ENCODE measurements at regions not wholly inside any gene's neighbourhood (a gene's known extent, or its start where the extent isn't known, plus 50 kb on each side); places are given as distances from the start of the nearest gene placed in this dataset.
"Not testable (repeated sequence)": the region's sequence is repeated elsewhere in the genome, so short reads cannot be mapped to it uniquely, and the experiment has no call there.

DNA sequence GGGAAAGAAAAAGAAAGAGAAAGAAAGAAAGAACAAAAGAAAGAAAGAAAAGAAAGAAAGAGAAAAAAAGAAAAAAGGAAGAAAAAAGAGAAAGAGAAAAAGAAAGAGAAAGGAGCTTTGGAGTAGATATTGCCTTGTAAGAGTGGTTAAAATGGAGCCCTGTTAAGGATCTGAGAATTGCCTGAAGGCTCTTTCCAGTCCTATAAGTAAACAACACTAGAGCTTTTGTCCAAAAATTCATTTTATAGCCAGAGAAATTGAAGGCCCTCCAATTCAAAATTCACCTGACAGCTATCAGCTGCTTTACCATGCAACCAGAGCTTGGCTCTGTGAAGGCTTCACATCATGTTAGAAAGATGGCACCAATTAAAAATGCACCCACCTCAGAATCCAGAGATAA is 102.1 kb upstream of the FRMD4B start:
- ChIA-PET POLR2A (no interaction called here), CTCF (interaction anchor here (1.1 kb wide), 1 partner anchor 11 kb away, joined by 4 read pairs; no protein-coding TSS in a partner anchor)
- TF ChIP-seq, protein P1, sequence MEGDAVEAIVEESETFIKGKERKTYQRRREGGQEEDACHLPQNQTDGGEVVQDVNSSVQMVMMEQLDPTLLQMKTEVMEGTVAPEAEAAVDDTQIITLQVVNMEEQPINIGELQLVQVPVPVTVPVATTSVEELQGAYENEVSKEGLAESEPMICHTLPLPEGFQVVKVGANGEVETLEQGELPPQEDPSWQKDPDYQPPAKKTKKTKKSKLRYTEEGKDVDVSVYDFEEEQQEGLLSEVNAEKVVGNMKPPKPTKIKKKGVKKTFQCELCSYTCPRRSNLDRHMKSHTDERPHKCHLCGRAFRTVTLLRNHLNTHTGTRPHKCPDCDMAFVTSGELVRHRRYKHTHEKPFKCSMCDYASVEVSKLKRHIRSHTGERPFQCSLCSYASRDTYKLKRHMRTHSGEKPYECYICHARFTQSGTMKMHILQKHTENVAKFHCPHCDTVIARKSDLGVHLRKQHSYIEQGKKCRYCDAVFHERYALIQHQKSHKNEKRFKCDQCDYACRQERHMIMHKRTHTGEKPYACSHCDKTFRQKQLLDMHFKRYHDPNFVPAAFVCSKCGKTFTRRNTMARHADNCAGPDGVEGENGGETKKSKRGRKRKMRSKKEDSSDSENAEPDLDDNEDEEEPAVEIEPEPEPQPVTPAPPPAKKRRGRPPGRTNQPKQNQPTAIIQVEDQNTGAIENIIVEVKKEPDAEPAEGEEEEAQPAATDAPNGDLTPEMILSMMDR (IDR thresholded peaks at IDR 0.05; ENCODE audit: low read depth, low read length): no peak
- no peak for DNase-seq (ENCODE audit: low read depth, low spot score)
- H3K27me3 ChIP-seq (ENCODE audit: control insufficient read depth, insufficient read depth, low read length): no peaks in the 10 kb centered on the region
- no peak overlapping the region for H3K27ac ChIP-seq (ENCODE audit: low read depth, low read length)
- H3K9me3 ChIP-seq (ENCODE audit: control insufficient read depth, insufficient read depth, low read length): no peaks in the 10 kb centered on the region; the same call in 1 of the 2 replicates
- H3K4me3 ChIP-seq (ENCODE audit: low read depth, low read length): no peak overlapping the region

DNA sequence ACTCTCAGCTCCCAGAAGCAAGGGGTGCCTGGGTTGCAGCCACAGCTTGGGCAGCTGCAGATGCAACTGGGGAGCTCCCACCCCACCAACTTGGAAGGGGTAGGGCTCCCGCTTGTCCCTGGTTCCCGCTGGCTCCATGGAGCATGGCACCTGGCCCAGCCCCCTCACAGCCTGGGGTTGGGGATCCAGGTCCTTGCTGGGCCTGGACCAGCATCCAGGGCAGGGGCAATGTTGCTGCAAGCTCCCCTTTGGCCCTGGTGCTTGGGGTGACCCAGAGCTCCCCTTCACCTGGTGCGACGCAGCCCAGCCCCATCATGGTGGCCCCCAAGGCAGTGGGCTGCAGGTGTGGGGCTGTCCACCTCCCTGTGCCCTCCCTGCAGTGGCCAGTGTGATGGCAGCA is 99.6 kb upstream of the FRMD4B start:
- DNase-seq (ENCODE audit: low read depth, low spot score): no peak
- CTCF ChIA-PET: no interaction called here

DNA sequence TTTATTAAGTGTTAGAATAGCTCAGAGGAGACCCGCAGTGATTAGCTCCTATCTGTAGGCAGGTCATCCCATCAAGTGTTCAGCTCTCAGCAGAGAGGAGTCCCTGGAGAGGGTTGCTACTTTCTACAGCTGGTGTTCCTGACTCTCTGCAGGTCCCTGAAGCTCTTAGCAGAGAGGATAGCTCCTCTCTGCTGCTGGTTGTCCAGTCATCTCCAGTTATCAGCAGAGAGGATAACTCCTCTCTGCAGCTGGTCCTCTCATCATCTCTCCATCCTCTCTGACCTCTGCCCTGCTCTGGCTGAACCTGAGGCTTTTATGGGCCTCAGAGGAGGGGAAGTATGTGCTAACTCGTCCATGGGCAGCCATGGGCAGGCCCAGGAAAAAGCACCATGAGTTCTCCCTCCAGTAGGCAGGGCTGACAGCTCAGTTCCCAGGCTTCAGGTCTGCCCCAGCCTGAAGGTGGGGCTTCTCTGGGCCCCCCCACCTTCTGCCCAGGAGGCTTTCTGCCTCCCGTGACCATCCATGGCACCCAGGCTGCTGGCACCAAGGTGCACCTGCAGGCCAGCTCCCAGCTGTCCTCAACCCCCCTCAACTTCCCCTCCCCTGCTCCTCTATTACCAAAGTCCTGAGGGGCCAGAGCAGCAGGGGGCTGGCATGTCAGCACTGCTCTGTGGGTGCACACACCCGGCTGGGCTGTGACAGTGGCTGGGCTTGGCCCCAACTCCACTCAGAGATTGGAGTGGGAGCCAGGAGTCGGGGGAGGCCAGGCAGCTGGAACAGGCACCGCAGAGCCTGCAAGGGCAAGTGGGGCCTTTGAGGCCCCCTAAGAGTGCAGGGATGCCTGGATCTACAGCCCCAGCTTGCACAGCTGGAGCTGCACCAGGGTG is 98.9 kb upstream of the FRMD4B start:
- H3K27me3 ChIP-seq (ENCODE audit: control insufficient read depth, insufficient read depth, low read length): no peaks in the 10 kb centered on the region
- H3K27ac ChIP-seq (ENCODE audit: low read depth, low read length): no peak overlapping the region
- H3K9me3 ChIP-seq (ENCODE audit: control insufficient read depth, insufficient read depth, low read length): no peaks in the 10 kb centered on the region; the same call in 1 of the 2 replicates
- H3K4me3 ChIP-seq (ENCODE audit: low read depth, low read length): no peak overlapping the region
- DNase-seq (ENCODE audit: low read depth, low spot score): no peak
- TF ChIP-seq, protein P1 (IDR thresholded peaks at IDR 0.05; ENCODE audit: low read depth, low read length): no peak
- ChIA-PET POLR2A (no interaction called here), CTCF (no interaction called here)

More for the DNA sequence above, 99.6 kb upstream of the FRMD4B start:
- TF ChIP-seq, protein P1 (IDR thresholded peaks at IDR 0.05; ENCODE audit: low read depth, low read length): no peak
- H3K9me3 ChIP-seq (ENCODE audit: control insufficient read depth, insufficient read depth, low read length): no peaks in the 10 kb centered on the region; the same call in 1 of the 2 replicates
- POLR2A ChIA-PET: no interaction called here
- H3K27ac ChIP-seq (ENCODE audit: low read depth, low read length): no peak overlapping the region
- H3K4me3 ChIP-seq (ENCODE audit: low read depth, low read length): no peak overlapping the region
- no peaks in the 10 kb centered on the region for H3K27me3 ChIP-seq (ENCODE audit: control insufficient read depth, insufficient read depth, low read length)

DNA sequence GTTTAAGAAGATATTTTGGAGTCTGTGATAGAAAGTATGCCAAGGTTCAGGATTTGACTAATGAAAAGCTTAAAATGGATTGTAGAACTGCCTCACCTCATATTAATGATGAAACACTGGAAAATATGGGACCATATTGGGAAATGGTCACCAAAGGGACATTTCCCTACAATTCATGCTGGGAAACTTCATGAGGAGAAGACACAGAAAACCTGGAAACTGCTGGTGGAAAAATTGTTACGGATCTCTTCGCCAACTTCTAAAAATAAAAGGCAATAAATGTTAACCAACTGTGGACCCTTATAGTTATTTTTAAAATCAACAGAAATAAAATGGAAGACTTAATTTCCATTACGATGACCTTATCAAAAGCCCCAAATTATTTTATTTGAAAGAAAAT is 97.6 kb upstream of the FRMD4B start:
- no peak overlapping the region for H3K4me3 ChIP-seq (ENCODE audit: low read depth, low read length)
- TF ChIP-seq, protein P1 (IDR thresholded peaks at IDR 0.05; ENCODE audit: low read depth, low read length): no peak
- ChIA-PET POLR2A (no interaction called here), CTCF (no interaction called here)
- no peak for DNase-seq (ENCODE audit: low read depth, low spot score)
- no peak overlapping the region for H3K27ac ChIP-seq (ENCODE audit: low read depth, low read length)
- no peaks in the 10 kb centered on the region for H3K27me3 ChIP-seq (ENCODE audit: control insufficient read depth, insufficient read depth, low read length)
- H3K9me3 ChIP-seq (ENCODE audit: control insufficient read depth, insufficient read depth, low read length): no peaks in the 10 kb centered on the region; the same call in 1 of the 2 replicates

DNA sequence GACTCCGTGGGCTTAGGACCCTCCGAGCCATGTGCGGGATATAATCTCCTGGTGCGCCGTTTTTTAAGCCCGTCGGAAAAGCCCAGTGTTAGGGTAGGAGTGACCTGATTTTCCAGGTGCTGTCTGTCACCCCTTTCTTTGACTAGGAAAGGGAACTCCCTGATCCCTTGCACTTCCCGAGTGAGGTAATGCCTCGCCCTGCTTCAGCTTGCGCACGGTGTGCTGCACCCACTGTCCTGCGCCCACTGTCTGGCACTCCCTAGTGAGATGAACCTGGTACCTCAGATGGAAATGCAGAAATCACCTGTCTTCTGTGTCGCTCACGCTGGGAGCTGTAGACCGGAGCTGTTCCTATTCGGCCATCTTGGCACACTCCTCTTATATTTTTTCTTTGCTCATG is 95.1 kb upstream of the FRMD4B start:
- POLR2A ChIA-PET; CTCF ChIA-PET; DNase-seq (ENCODE audit: low read depth, low spot score): not testable (repeated sequence)

More for the DNA sequence above, 95.1 kb upstream of the FRMD4B start:
- H3K9me3 ChIP-seq (ENCODE audit: control insufficient read depth, insufficient read depth, low read length); H3K4me3 ChIP-seq (ENCODE audit: low read depth, low read length); H3K27ac ChIP-seq (ENCODE audit: low read depth, low read length); H3K27me3 ChIP-seq (ENCODE audit: control insufficient read depth, insufficient read depth, low read length): not testable (repeated sequence)

All from AG04450 (cell line).